ENCODE measurements at regions not wholly inside any gene's neighbourhood (a gene's known extent, or its start where the extent isn't known, plus 50 kb on each side); places are given as distances from the start of the nearest gene placed in this dataset.

DNA sequence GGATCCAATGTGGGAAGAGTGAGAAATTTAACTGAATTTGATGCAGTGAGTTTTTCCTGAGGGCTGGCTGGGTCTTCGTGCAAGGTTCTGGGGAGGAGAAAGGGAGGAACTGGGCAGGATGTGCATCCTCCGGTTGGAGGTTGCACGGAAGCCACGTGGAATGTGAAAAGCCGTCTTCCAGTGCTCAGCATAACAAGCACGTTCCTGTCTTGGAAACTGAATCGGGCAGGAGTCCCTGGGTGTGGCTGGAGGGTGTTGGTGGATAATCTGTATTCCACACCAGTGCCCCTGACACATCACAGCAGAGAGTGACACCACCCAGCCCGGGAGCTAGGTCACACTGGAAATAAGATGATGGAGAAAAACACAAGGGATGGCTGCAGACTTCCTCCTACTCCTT lies 154.3 kb downstream of the C5orf15 start:
- no peak overlapping the region for H3K4me3 ChIP-seq
- no peaks in the 10 kb centered on the region for H3K4me1 ChIP-seq
- H3K27ac ChIP-seq: no peak overlapping the region
- H3K27me3 ChIP-seq: no peaks in the 10 kb centered on the region
- no peak for TF ChIP-seq POLR2A (IDR thresholded peaks at IDR 0.05)
- TF ChIP-seq, protein P1, sequence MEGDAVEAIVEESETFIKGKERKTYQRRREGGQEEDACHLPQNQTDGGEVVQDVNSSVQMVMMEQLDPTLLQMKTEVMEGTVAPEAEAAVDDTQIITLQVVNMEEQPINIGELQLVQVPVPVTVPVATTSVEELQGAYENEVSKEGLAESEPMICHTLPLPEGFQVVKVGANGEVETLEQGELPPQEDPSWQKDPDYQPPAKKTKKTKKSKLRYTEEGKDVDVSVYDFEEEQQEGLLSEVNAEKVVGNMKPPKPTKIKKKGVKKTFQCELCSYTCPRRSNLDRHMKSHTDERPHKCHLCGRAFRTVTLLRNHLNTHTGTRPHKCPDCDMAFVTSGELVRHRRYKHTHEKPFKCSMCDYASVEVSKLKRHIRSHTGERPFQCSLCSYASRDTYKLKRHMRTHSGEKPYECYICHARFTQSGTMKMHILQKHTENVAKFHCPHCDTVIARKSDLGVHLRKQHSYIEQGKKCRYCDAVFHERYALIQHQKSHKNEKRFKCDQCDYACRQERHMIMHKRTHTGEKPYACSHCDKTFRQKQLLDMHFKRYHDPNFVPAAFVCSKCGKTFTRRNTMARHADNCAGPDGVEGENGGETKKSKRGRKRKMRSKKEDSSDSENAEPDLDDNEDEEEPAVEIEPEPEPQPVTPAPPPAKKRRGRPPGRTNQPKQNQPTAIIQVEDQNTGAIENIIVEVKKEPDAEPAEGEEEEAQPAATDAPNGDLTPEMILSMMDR (IDR thresholded peaks at IDR 0.05): no peak
- DNase-seq: no peak
- no peaks in the 10 kb centered on the region for H3K36me3 ChIP-seq
- no peaks in the 10 kb centered on the region for H3K9me3 ChIP-seq

DNA sequence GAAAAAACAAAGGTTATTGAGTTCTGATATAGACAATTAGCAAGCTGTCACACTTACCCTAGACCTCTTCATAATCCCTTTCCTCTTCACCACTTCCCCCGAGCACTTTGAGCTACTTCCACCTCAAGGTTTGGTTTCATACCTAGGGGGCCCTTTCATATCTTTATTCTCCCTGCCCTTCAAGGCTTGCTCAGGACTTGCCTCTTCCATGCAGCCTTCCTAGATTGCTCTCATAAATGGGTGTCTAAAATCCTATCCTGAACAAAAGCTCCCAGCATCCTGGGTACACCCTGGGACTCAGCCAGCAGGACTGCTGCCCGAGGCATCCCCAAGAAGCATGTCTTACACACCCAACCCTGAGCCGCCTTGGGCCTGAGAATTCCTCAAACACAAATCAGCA lies 157.3 kb downstream of the C5orf15 start:
- Histone ChIP-seq H3K27me3 (no peaks in the 10 kb centered on the region), H3K36me3 (no peaks in the 10 kb centered on the region), H3K27ac (no peak overlapping the region), H3K9me3 (no peaks in the 10 kb centered on the region), H3K4me3 (no peak overlapping the region), H3K4me1 (no peaks in the 10 kb centered on the region)
- no peak for DNase-seq
- TF ChIP-seq, protein P1 (IDR thresholded peaks at IDR 0.05): no peak
- TF ChIP-seq POLR2A (IDR thresholded peaks at IDR 0.05): no peak

DNA sequence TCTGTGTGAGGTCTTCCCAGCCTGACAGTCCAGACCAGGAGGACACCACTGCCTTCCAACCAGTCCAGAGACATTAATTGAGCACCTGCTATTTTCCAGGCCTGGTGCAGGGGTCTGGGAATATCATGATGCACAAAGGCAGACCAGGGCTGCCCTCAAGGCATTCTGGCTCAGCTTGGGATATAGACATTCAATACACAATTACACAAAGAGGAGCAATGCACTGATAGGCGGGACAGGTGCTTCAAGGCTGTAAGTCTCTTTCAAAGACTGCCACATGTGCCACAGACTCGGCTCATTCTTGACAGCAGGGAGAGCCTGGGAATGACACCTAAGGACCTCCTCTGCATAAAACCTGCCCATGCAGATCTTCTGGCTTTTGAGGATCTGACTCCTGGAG lies 158.6 kb downstream of the C5orf15 start:
- Histone ChIP-seq H3K27me3 (no peaks in the 10 kb centered on the region), H3K9me3 (no peaks in the 10 kb centered on the region), H3K4me1 (no peaks in the 10 kb centered on the region), H3K36me3 (no peaks in the 10 kb centered on the region), H3K27ac (no peak overlapping the region), H3K4me3 (no peak overlapping the region)
- TF ChIP-seq, protein P1 (IDR thresholded peaks at IDR 0.05): no peak
- TF ChIP-seq POLR2A (IDR thresholded peaks at IDR 0.05): no peak
- no peak for DNase-seq

- Histone ChIP-seq H3K36me3 (no peaks in the 10 kb centered on the region), H3K27me3 (no peaks in the 10 kb centered on the region), H3K4me3 (no peak overlapping the region), H3K9me3 (no peaks in the 10 kb centered on the region), H3K27ac (no peak overlapping the region), H3K4me1 (no peaks in the 10 kb centered on the region)
- DNase-seq: no peak
- TF ChIP-seq, protein P1 (IDR thresholded peaks at IDR 0.05): no peak
- TF ChIP-seq POLR2A (IDR thresholded peaks at IDR 0.05): no peak
Observed at GRCh38 chr5:133807348-133807747, 161.1 kb downstream of the C5orf15 start.

GRCh38 chr5:133806847-133807246 lies 161.6 kb downstream of the C5orf15 start:
- no peak overlapping the region for H3K4me3 ChIP-seq
- no peaks in the 10 kb centered on the region for H3K9me3 ChIP-seq
- H3K4me1 ChIP-seq: no peaks in the 10 kb centered on the region
- DNase-seq: no peak
- H3K36me3 ChIP-seq: no peaks in the 10 kb centered on the region
- H3K27ac ChIP-seq: no peak overlapping the region
- TF ChIP-seq, protein P1 (IDR thresholded peaks at IDR 0.05): no peak
- TF ChIP-seq POLR2A (IDR thresholded peaks at IDR 0.05): no peak
- H3K27me3 ChIP-seq: no peaks in the 10 kb centered on the region
